Stimulated activated effector memory CD8-positive, alpha-beta T cell treated with anti-CD3 and anti-CD28 coated beads, Interleukin-12 subunit alpha, Interleukin-12 subunit beta, amount 100 ng/mL, for 72 hours (primary cell): ENCODE measurements at regions not wholly inside any gene's neighbourhood (a gene's known extent, or its start where the extent isn't known, plus 50 kb on each side); places are given as distances from the start of the nearest gene placed in this dataset.
"Not testable (repeated sequence)": the region's sequence is repeated elsewhere in the genome, so short reads cannot be mapped to it uniquely, and the experiment has no call there.

ENCODE experiments used
- ATAC-seq: fragments of 150-1000 bp; cut with Tn5 transposase; 2 replicates; pipeline ENCODE4 v1.10.0; 2021
- DNase-seq, 2 donors: peaks; one replicate each; pipeline ENCODE4 v3.0.0; 2021 to 2022; ENCODE audit warnings: low spot score in 2 of 2
- H3K27ac Mint-ChIP-seq: one replicate; pipeline ENCODE4 v1.8.0; 2022; ENCODE audit warnings: mild to moderate bottlenecking, mixed read lengths
- H3K36me3 Mint-ChIP-seq: one replicate; pipeline ENCODE4 v1.8.0; 2022; ENCODE audit warnings: mild to moderate bottlenecking, mixed read lengths
- H3K4me1 Mint-ChIP-seq: one replicate; pipeline ENCODE4 v1.8.0; 2022; ENCODE audit warnings: mixed read lengths
- H3K4me3 Mint-ChIP-seq: one replicate; pipeline ENCODE4 v1.8.0; 2022; ENCODE audit warnings: mild to moderate bottlenecking, mixed read lengths
- H3K9me3 Mint-ChIP-seq: one replicate; pipeline ENCODE4 v1.8.0; 2022; ENCODE audit warnings: mixed read lengths

GRCh38 chr22:22061085-22062077 lies 78.8 kb upstream of the TOP3B start:
- no peaks in the 10 kb centered on the region for H3K36me3 Mint-ChIP-seq
- ATAC-seq (no peak), DNase-seq (no peak)
- H3K27ac Mint-ChIP-seq, result no peak overlapping the region
- H3K4me1 Mint-ChIP-seq, result no peaks in the 10 kb centered on the region
- no peak overlapping the region for H3K4me3 Mint-ChIP-seq
- no peaks in the 10 kb centered on the region for H3K9me3 Mint-ChIP-seq

DNA sequence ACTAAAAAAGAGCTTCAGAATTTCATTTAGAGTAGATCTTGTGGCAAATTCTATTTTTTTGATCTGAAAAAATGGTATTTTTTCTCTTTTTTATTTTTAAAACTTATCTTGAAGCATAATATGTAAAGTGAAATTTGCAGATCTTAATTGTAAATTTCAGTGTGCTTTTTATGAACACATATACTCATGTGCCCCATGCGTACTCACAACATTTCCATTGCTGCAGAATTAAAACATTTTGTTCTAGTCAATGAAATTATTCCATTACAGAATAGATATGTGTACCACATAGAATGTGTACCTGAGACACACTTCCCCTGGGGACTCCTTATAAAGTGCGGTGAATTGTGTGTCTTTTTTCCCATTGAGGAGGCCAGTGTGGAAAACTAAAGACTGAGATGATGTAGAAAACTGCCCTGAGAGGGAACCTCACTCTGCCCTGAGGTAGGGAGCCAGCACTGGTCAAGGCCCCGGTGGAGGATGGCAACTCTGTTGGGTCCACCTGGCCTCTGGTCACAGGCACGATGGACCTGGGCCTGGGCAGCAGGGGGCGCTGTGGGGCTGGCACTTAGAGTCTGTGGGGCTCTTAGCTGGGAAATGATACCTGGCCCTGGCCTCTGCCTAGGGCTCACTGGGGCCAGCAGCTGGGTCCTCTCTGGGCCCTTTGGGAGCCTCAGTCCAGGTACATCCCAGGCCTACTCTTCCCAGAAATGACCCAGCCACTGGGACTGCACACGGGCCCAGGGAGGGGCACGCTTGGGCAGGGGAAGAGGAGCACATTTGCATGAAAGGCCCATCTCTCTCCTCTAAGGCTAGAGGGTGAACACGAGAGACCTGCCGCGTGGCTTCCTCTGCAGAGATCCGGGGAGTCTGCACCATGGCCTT lies 77.9 kb upstream of the TOP3B start:
- Mint-ChIP-seq H3K36me3 (no peaks in the 10 kb centered on the region), H3K9me3 (no peaks in the 10 kb centered on the region), H3K4me1 (no peaks in the 10 kb centered on the region), H3K27ac (no peak overlapping the region), H3K4me3 (no peak overlapping the region)
- DNase-seq, result peak; percentile 59 to 88
- ATAC-seq, result peak; percentile 81

- no peaks in the 10 kb centered on the region for H3K9me3 Mint-ChIP-seq
- ATAC-seq (no peak), DNase-seq (no peak)
- H3K27ac Mint-ChIP-seq, result no peak overlapping the region
- H3K4me1 Mint-ChIP-seq, result no peaks in the 10 kb centered on the region
- H3K36me3 Mint-ChIP-seq, result no peaks in the 10 kb centered on the region
- H3K4me3 Mint-ChIP-seq, result no peak overlapping the region
These were observed 76.9 kb upstream of the TOP3B start for GRCh38 chr22:22059291-22060002.

GRCh38 chr22:22058633-22059290 lies 76.2 kb upstream of the TOP3B start:
- H3K27ac Mint-ChIP-seq, result no peak overlapping the region
- no peaks in the 10 kb centered on the region for H3K4me1 Mint-ChIP-seq
- ATAC-seq, result no peak

GRCh38 chr22:22057617-22058378 lies 75.2 kb upstream of the TOP3B start:
- Mint-ChIP-seq H3K9me3 (no peaks in the 10 kb centered on the region), H3K36me3 (no peaks in the 10 kb centered on the region), H3K4me3 (no peak overlapping the region), H3K27ac (no peak overlapping the region), H3K4me1 (no peaks in the 10 kb centered on the region)
- ATAC-seq (no peak), DNase-seq (peak in 1 of 2 donors; percentile 30)

More at GRCh38 chr22:22058633-22059290, 76.2 kb upstream of the TOP3B start:
- no peak overlapping the region for H3K4me3 Mint-ChIP-seq
- H3K36me3 Mint-ChIP-seq, result no peaks in the 10 kb centered on the region
- DNase-seq, result no peak
- H3K9me3 Mint-ChIP-seq, result no peaks in the 10 kb centered on the region

DNA sequence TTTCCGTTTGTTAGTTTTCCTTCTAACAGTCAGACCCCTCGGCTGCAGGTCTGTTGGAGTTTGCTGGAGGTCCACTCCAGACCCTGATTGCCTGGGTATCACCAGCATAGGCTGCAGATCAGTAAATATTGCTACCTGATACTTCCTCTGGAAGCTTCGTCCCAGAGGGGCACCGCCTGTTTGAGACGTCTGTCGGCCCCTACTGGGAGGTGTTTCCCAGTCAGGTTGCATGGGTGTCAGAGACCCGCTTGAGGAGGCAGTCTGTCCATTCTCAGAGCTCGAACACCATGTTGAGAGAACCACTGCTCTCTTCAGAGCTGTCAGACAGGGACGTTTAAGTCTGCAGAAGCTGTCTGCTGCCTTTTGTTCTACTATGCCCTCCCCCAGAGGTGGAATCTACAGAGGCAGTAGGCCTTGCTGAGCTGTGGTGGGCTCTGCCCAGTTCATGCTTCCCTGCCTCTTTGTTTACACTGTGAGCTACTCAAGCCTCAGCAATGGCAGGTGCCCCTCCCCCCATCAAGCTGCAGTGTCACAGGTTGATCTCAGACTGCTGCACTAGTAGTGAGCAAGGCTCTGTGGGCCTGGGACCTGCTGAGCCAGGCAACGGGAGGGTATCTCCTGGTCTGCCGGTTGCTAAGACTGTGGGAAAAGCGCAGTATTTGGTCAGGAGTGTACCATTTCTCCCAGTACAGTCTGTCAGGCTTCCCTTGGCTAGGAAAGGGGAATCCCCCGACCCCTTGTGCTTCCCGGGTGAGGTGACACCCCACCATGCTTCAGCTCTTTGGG lies 74.4 kb upstream of the TOP3B start:
- ATAC-seq, H3K9me3 Mint-ChIP-seq, H3K27ac Mint-ChIP-seq, H3K36me3 Mint-ChIP-seq, H3K4me1 Mint-ChIP-seq, H3K4me3 Mint-ChIP-seq: not testable (repeated sequence)
- peak in 1 of 2 donors; percentile 35 for DNase-seq

DNA sequence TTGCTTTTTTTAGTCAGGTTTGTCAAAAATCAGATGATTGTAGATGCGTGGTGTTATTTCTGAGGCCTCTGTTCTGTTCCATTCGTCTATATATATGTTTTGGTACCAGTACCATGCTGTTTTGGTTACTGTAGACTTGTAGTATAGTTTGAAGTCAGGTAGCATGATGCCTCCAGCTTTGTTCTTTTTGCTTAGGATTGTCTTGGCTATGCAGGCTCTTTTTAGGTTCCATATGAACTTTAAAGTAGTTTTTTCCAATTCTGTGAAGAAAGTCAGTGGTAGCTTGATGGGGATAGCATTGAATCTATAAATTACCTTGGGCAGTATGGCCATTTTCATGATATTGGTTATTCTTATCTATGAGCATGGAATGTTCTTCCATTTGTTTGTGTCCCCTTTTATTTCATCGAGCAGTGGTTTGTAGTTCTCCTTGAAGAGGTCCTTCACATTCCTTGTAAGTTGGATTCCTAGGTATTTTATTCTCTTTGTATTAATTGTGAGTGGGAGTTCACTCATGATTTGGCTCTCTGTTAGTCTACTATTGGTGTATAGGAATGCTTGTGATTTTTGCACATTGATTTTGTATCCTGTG lies 70.1 kb upstream of the TOP3B start:
- DNase-seq, ATAC-seq, H3K9me3 Mint-ChIP-seq, H3K4me3 Mint-ChIP-seq, H3K4me1 Mint-ChIP-seq, H3K36me3 Mint-ChIP-seq, H3K27ac Mint-ChIP-seq: not testable (repeated sequence)

- peak in 1 of 2 donors; percentile 7 for DNase-seq
- H3K9me3 Mint-ChIP-seq, H3K4me1 Mint-ChIP-seq, H3K27ac Mint-ChIP-seq, H3K36me3 Mint-ChIP-seq, ATAC-seq, H3K4me3 Mint-ChIP-seq: not testable (repeated sequence)
These were observed 68.4 kb upstream of the TOP3B start for GRCh38 chr22:22051032-22051431.

GRCh38 chr22:22050141-22050775 lies 67.7 kb upstream of the TOP3B start:
- Mint-ChIP-seq H3K36me3 (no peaks in the 10 kb centered on the region), H3K9me3 (no peaks in the 10 kb centered on the region), H3K27ac (no peak overlapping the region), H3K4me1 (no peaks in the 10 kb centered on the region), H3K4me3 (no peak overlapping the region)
- ATAC-seq (no peak), DNase-seq (no peak)

DNA sequence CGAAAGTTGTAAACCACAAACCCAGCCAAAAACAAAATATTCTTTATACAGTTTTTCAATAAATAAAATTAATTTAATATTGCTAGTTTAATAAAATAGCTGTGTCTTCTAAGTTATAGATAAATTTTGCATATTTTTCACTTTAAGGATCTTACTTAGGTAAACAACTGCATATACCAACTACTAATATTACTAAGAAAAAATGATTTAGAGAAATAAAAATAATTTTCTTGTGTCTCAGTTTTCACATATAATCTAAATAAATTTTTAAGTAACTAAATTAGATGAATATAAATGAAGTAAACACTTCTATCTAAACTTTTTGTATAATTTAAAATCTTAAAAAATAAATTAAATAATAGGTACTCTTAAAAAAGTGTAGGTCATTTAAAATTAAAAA lies 67.1 kb upstream of the TOP3B start:
- no peak overlapping the region for H3K27ac Mint-ChIP-seq
- DNase-seq, result no peak
- no peaks in the 10 kb centered on the region for H3K4me1 Mint-ChIP-seq
- no peaks in the 10 kb centered on the region for H3K36me3 Mint-ChIP-seq
- H3K4me3 Mint-ChIP-seq, result no peak overlapping the region
- no peak for ATAC-seq
- no peaks in the 10 kb centered on the region for H3K9me3 Mint-ChIP-seq

DNA sequence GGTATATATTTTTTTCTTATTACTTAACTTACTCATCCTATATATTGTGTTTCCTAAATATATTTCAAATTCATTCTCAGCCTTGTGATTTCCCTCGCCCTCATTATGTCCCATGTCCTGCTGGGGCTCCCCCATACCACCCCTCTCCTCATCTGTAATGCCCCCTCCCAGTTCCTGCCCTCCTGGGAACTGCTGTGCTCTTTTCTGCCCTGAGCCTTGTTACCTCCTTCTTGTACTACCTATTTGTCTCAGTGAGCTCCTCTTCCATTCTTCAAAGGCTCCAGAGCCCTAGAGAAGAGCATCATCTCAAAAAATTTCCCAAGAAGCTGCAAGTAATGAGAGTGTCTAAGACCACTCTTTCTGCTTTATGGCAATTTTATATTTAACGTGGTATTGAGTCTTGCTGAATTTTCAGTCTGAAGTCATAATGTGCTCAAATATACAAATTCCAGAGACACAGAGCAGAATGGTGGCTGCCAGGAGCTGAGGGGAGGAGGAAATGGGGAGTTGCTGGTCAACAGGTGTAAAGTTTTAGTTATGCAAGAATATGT lies 66.5 kb upstream of the TOP3B start:
- Mint-ChIP-seq H3K9me3 (no peaks in the 10 kb centered on the region), H3K4me3 (no peak overlapping the region), H3K36me3 (no peaks in the 10 kb centered on the region), H3K27ac (no peak overlapping the region), H3K4me1 (no peaks in the 10 kb centered on the region)
- ATAC-seq (no peak), DNase-seq (no peak)

GRCh38 chr22:22048318-22048942 lies 65.8 kb upstream of the TOP3B start:
- Mint-ChIP-seq H3K4me1 (no peaks in the 10 kb centered on the region), H3K9me3 (no peaks in the 10 kb centered on the region), H3K27ac (no peak overlapping the region), H3K4me3 (no peak overlapping the region), H3K36me3 (no peaks in the 10 kb centered on the region)
- ATAC-seq, result no peak
- DNase-seq, result no peak
